GM19238 (cell line): ENCODE measurements at regions not wholly inside any gene's neighbourhood (a gene's known extent, or its start where the extent isn't known, plus 50 kb on each side); places are given as distances from the start of the nearest gene placed in this dataset.
"Not testable (repeated sequence)": the region's sequence is repeated elsewhere in the genome, so short reads cannot be mapped to it uniquely, and the experiment has no call there.

Source experiments
- DNase-seq: peaks from one replicate; pipeline ENCODE4 v3.0.0; 2011; ENCODE audit warnings: low spot score; ENCODE audit not compliant: insufficient read length

DNA sequence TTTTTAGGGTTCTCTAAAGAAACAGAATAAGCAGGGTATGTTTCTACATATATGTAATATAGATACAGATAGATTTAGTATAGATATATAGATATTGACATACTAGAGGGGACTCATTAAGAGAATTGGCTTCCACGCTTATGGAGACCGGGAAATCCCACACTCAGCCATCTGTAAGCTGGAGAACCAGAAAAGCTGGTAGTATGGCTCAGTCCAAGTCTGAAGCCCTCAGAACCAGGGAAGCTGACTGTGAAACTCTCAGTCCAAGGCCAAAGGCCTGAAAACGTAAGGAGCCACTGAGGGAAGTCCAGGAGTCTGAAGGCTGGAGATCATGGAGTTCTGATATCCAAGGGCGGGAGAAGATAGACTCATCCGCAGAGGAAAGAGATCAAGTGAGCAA is 441.3 kb upstream of the CDH20 start:
- no peak for DNase-seq

DNA sequence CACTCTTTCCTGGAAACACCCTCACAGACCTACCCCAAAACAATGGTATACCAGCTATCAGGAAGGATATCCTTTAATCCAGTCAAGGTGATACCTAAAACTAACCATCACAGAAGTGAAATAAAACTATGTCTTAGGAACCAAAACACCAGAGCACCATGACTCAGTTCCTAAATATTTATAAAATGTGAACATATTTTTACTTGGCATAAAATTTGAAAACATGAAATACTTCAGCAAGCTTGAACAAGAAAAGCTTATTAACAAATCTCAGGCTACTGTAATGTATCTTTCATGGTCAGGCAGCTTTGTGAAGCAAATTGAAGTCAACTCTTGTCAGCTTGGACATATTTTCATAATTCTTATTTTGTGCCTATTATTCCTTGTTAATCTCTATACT is 440.8 kb upstream of the CDH20 start:
- no peak for DNase-seq

DNA sequence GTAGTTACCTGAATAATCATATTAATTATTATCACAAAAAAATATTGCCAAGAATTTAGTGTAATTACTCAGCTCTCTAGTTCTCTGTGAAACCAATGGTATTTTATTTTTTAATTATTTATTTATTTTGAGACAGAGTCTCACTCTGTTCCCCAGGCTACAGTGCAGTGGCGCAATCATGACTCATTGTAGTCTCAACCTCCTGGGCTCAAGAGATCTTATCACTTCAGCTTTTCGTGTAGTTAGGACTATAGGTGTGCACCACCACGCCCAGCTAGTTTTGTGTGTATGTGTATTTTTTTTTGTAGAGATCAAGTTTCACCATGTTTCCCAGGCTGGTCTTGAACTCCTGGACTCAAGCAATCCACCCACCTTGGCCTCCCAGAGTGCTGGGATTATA is 440.4 kb upstream of the CDH20 start:
- no peak for DNase-seq

DNA sequence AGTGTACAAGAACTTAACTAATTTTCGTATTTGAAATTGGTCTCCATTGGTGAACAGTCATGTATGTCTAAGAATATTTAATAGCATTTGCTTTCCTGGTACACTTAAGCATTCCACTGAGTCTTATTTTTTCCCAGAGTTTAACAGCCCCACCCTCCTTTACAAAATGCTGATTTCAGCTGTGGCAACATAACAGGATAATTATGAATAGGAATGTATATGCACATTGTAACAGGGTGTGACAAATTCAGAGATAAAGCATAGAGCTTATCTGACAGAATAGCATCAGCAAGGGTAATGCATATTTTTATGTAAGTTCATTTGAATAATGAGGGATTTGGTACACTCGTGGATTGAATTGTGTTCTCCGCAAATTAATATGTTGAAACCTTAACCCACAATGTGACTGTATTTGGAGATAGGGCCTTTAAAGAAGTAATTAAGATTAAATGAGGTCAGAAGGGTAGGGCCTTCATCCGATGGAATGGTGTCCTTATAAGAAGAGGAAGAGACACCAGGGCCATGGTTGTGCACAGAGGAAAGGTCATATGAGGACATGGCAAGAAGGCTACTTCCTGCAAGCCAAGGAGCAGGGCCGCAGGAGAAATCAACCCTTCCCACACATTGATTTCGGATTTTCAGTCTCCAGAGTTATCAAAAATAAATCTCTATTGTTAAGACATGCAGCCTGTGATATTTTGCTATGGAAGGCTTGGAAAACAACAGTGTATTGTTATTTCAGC is 439.7 kb upstream of the CDH20 start:
- DNase-seq: no peak

DNA sequence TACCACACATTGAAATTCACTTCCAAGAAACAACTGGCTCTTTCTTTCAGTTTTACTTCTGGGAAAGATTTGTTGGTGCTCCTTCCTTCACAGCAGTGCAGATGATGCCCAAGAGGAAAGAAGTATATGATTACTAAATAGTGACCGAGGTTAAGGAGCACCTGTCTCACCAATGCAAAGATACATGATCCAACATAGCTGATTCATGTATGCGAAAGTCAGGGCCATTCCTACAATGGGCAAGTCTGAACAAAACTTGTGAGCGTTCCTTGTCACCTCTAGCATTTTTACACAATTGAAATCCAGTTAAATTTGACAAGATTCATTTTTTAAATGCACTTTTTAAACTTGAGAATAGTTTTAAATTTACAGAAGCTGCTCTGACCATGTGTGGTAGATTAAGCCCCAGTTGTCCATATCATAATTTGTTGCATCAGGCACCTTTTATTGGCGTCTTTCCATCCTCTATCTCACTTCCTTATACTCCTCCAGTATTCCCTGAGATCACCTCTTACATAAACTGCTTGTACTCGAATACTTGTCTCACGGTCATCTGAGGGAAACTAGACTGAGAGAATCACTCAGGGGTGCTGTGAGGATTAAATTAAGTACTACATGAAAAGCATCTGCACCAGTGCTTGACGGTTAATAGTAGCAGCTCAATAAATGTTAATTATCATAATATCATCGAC is 438.8 kb upstream of the CDH20 start:
- DNase-seq: no peak

DNA sequence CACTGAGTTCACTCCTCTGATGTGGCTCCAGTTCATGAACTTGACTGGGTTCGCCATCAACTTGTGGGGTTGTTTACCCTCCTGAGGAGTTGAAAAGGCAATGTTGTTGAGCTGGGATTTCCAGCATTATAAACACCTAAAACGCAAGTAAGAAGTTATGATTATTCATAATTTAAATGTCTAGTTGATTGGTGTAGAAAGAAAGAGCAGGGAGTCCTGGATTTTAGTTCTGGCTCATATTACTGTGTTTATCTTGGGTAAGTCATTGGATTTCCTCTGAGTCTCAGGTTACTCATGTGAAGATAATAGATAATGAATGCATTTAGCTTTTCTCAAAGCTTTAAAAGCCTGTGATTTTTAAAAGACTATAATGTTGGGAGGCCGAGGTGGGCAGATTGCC is 438.0 kb upstream of the CDH20 start:
- no peak for DNase-seq

DNA sequence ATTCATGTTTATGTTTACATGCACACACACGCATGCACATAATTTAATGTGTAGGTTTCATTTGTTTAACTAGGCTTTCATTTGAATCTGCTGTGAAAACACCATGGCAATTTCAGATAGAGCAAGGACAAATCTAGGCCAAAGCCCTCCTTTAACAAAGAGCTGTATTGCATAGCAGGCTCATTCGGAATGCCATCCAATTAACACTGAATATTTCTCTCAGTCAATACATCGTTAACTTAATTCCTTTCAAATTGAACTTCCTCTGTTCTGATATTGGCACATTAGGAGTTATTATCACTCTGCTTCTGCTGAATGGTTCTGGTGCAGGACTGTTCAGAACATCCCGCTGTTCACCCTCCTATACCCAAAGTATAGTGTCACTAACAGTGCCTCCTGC is 435.1 kb upstream of the CDH20 start:
- DNase-seq: no peak

DNA sequence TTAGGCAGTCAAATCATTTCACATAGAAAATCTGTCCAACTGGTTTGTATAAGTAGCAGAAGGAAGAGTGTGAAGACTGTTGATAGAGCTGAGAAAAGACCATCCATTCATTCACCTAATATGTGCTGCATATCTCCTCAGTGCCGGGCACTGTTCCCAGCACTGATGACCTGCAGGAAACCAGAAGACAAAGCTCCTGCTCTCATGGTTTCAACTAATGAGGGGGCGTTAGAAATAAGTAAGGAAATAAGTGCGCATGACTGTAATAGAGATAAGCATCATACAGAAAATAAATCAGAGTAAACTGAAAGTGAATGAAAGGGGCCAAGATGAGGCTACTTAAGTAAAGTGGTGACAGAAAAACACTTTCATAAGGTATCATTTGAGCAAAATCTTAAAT is 427.5 kb upstream of the CDH20 start:
- DNase-seq: no peak

DNA sequence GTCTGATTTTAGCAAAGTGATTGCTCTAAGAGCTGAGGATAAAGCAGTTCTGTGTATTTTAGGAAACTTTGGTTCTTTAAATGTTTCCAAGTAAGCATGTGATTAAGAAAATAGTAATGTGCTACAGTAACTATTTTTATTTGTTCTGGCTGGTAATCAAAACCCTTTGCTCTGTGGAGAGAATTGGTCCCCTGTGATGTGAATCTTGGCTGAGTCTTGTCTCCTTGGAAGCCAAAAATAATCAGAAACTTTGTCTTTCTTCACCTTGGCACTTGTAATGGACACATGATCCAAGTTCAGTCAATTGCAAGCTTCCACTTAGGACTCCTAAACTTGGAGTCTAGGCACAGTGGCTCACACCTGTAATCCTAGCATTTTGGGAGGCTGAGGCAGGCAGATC is 422.7 kb upstream of the CDH20 start:
- DNase-seq: no peak

DNA sequence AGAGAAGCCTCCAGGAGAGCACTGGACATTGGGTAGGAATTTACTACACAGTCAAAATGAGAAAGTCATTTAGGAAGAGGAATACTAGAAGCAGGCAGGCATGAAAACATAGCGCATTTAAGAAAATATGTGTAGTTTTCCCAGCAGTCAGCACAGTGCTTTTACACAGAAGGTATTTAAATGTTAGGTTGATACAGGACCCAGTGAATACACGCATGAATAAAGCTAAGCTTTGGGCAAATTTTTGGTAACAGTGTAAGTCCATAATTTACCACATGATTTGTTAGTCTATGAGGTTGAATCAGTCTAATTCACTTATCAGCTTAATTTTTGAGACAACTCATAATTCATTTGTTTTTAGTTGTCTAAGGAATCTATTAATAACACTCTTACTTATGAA is 421.7 kb upstream of the CDH20 start:
- DNase-seq: no peak

DNA sequence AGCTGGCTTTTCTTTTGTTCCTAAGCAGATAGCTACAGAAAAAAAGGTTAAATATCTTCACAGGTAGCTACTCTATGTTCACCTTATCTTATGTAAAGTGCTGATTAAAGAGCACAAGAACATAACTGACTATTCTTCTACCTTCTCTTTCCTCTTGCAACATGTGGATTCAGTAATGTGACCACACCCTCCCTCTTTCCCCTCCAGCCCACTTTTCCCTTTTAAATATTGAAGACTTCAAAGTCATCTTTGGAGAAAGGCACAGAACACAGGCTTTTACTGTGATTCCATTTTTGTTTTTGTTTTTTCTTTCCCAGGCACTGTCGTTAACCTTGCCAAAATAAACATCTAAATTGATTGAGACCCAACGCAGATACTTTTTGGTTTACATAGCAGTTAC is 418.1 kb upstream of the CDH20 start:
- no peak for DNase-seq

DNA sequence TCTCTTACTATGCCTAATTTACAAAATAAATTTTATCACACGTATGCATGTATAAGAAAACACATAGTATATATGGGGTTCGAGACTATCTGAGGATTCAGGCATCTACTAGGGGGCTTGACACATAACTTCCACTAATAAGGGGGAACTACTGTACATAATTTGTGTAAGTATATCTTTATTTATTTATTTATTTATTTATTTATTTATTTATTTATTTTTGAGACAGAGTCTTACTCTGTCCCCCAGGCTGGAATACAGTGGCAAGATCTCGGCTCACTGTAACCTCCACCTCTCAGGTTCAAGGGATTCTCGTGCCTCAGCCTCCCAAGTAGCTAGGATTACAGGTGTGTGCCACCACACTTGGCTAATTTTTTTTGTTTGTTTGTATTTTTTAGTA is 414.4 kb upstream of the CDH20 start:
- not testable (repeated sequence) for DNase-seq

DNA sequence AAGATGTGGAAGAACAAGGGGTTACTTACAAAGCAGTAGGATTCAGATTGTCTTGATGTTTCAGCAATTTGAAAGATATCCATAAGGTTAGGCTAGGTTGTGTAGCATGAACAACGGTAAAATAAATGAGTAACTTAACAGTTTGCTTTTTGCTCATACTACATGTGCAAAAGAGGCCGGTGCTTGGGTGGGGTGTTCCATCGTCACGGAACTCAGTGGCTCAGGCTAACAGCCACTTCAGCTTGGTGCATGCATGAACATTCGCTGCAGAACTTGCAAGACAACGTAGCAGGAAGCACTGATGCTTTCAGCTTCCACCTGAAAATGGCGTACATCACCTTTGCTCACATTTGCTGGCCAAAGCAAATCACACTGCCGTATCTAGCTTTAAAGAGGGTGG is 407.3 kb upstream of the CDH20 start:
- no peak for DNase-seq

DNA sequence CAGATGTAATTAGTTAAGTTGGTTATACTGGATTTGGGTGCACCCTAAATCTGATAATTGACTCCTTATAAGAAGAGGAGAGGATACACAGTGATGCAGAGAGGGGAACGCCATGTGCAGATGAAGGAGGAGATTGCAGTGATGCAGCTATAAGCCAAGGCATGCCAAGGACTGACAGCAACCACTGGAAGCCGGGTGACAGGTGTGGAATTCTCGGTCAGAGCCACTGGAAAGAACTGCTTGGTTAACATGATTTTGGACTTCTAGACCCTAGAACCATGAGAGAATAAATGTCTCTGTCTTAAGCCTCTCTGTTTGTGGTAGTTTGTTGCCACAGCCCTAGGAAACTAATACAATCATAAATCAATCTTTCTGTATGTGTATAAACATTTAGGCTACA is 403.3 kb upstream of the CDH20 start:
- no peak for DNase-seq

DNA sequence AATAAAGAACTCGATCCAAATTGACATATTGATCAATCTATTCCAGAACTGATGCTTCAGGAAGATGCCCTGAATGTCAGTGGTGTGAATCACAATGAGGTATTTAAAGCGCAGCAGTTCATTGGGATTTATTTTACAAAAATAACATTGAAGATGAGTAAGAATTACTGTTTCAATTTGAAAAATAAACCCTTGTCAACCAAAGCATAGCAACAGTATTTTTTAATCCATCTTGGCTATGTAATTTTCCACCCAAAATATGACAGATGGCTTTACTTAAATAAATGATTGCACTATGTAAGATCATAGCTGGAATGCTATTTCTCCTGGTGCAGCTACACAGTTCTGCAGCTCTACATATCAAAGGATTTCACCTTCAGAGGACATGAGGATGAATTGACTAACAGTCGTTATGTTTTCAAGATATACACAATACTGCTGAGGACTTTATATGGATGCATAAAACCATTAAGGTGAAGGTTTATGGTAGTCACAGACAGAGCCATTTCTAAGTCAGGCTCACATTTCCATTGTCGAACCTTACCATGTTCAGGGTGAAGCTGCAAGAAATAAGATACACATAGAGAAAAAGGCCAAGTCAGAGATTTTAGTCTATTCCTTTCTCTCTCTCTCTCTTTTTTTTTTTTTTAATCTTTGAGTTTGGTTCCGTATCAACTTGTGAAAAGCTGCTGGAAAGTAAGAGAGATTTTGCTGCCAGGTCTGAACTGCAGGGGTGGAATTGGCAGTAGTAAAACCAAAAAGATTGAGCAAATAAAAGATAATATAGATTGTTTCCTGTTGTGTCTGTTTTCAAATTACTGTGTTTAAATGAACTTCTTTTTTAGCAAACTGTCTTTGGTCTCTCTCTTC is 398.0 kb upstream of the CDH20 start:
- no peak for DNase-seq

DNA sequence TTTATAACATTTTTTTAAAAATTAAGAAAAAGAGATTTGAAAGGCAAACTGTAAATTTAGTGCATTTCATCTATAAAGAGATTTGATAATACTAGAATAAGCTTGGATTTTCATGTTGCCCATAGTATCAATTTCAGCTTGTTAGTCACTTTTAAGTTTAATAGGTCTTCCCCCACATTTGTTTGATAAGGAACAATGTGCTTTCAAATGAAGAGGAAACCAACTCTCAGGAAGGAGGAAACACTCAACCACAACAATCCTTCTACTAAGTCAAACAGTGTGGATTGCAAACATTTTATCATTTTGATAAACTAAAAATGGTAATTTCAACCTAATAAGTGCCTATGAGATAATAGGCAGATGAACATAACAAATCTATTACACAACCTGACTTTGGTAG is 397.1 kb upstream of the CDH20 start:
- no peak for DNase-seq

DNA sequence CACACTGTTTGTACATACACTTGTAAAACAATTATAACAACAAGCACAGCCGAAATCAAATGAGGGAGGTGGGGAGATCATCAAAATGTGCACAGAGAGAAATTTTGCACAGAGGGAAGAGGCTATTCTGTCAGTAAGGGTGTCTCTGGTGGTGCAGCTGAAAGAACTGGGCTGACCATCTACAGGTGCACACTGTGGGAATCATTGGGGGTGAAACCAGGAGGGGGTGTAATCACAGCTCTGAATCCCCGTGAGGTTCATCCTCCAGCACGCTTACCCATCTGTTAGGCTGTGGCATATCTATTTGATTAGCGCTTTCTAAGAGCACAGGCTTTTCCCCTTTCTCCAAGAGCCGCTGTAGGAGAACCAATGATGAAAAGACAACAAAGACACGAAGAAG is 389.9 kb upstream of the CDH20 start:
- no peak for DNase-seq

DNA sequence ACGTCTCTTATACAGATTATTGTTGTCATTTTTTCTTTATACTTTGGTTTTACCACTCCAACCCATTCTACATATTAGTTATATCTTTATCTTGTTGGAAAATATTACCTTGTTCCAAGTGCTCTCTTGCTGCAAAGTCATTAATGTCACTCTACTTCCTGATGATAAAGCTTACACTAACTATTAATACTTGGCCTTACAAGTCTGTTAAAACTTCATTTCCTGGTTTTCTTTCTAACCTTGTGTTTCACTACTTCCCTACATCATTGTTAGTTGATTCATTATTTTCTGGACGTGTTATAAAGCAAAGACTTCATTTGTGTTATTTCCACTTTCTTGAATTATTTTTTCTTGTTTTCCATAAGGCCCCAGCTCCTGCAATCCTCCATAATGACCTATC is 382.6 kb upstream of the CDH20 start:
- DNase-seq: no peak

DNA sequence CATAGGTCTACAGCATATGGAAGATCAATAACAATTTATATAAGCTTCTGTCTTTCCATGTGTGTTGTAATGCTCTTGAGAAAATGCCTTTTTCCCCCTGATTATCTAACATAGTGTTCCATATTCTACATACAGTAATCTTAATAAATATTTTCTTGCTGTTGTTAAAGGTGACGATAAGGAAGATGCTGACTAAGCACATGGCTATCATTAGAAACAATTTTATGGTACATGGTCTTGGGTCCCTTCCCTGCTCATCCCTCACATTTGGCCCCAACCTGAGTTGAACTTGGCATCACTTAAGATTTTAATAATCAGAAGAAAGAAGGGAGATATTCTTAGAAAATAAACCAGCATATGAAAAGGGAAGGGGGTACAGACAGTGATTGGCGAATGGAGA is 382.1 kb upstream of the CDH20 start:
- no peak for DNase-seq

DNA sequence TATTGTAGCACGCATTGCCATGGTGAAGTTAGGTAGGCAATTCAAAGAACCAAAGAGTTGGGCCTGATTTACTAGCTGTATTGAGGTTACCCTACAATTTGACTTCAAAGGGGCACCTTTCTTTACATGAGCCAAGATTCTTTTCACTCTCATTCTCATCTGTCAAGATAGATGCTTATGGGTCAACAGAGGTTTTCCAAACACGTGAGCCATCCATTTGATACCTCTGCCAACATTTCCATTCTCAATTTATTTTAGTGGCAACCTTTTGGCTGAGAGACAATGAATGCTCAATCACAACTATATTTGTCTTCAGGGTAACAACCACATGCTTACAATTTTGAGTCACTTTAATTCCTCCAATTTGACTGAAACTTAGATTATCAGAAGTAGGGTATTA is 370.6 kb upstream of the CDH20 start:
- no peak for DNase-seq

DNA sequence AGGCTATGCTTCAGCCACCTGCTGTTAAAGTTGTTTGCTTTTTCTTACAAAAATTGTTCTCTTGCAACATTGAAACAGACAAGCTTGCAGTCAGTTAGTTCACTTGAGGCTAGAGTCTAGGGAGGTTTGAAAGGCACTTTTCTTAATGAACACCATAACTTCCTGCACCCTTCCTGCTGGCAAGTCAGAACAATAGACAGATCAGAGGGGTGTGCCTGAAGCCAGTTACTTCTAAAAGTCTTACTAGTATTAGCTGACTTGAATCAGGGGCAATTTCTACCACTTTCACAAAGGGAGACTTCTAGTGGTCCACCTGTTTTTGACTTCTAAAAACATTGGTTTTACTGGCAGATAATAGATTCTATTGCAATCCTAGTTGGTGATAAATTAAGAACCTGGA is 367.4 kb upstream of the CDH20 start:
- DNase-seq: no peak

DNA sequence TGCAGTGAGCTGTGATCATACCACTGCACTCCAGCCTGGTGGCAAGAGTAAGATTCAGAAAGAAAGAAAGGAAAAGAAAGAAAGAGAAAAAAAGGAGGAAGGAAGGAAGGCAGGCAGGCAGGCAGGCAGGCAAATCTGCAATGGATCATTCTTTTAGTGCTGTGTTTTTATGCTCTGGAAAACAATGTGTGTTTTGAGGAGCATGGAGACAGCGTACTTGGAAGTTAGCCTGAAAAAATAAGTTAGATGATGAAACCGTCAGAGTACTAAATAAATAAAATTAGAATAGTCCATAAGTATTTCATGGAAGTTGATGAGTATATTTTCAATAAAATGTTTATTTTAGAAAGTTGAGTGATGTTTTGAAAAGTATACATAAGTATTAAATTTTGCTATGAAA is 366.4 kb upstream of the CDH20 start:
- no peak for DNase-seq
